WTC11 (cell line): ENCODE measurements at regions not wholly inside any gene's neighbourhood (a gene's known extent, or its start where the extent isn't known, plus 50 kb on each side); places are given as distances from the start of the nearest gene placed in this dataset.

Experiments used
- ATAC-seq: fragments of 200-7000 bp; cut with Tn5 transposase; 2 replicates; pipeline ENCODE4 v1.10.0; 2021; ENCODE audit warnings: mild to moderate bottlenecking, moderate library complexity
- CTCF ChIA-PET: fragments of 300-600 bp; sonication (Branson Sonifier 250); formaldehyde crosslinking; loops from one replicate; lab custom pipeline; 2021; ENCODE audit warnings: antibody characterized with exemption; lab: Charles Lee
- POLR2A ChIA-PET: fragments of 350-600 bp; sonication (Branson Sonifier 250); formaldehyde crosslinking; loops from one replicate; lab custom pipeline; 2021; ENCODE audit warnings: antibody characterized with exemption; lab: Charles Lee
- DNase-seq: peaks from one replicate; pipeline ENCODE4 v3.0.0; 2021; ENCODE audit warnings: low spot score
- H3K27ac Mint-ChIP-seq: 2 replicates; pipeline ENCODE4 v1.8.0; 2021; ENCODE audit warnings: mixed read lengths
- H3K27me3 Mint-ChIP-seq: 2 replicates; pipeline ENCODE4 v1.8.0; 2021; ENCODE audit warnings: low read depth, mild to moderate bottlenecking, moderate library complexity, mixed read lengths
- H3K36me3 Mint-ChIP-seq: 2 replicates; pipeline ENCODE4 v1.8.0; 2021; ENCODE audit warnings: mixed read lengths
- H3K4me1 Mint-ChIP-seq: 2 replicates; pipeline ENCODE4 v1.8.0; 2022; ENCODE audit warnings: mixed read lengths
- H3K4me3 Mint-ChIP-seq: 2 replicates; pipeline ENCODE4 v1.8.0; 2021; ENCODE audit warnings: mild to moderate bottlenecking, moderate library complexity, mixed read lengths
- H3K9me3 Mint-ChIP-seq: 2 replicates; pipeline ENCODE4 v1.8.0; 2021; ENCODE audit warnings: mixed read lengths
- CBFB ChIP-seq: sonication (generic); formaldehyde crosslinking; IDR thresholded peaks from 2 replicates; pipeline ENCODE4 v1.8.1; 2022; ENCODE audit warnings: mild to moderate bottlenecking, low read depth, missing genetic modification reagents
- CDX4 ChIP-seq: fragments of 250-450 bp; sonication (Bioruptor Pico); IDR thresholded peaks from 2 replicates; pipeline ENCODE4 v1.9.0; 2021; ENCODE audit warnings: moderate library complexity, mild to moderate bottlenecking, inconsistent platforms, borderline replicate concordance
- E2F4 ChIP-seq: sonication (generic); formaldehyde crosslinking; IDR thresholded peaks from 2 replicates; pipeline ENCODE4 v1.8.1; 2022; ENCODE audit warnings: low read depth, mild to moderate bottlenecking, moderate library complexity, missing genetic modification reagents, borderline replicate concordance
- ESRRA ChIP-seq: sonication (generic); formaldehyde crosslinking; IDR thresholded peaks from 2 replicates; pipeline ENCODE4 v1.8.1; 2022; ENCODE audit warnings: mild to moderate bottlenecking, missing genetic modification reagents, borderline replicate concordance
- ETV6 ChIP-seq: sonication (generic); formaldehyde crosslinking; IDR thresholded peaks from 2 replicates; pipeline ENCODE4 v1.8.1; 2022; ENCODE audit warnings: mild to moderate bottlenecking, missing genetic modification reagents
- FOXJ3 ChIP-seq: sonication (generic); formaldehyde crosslinking; IDR thresholded peaks from 2 replicates; pipeline ENCODE4 v1.9.0; 2021; ENCODE audit warnings: missing genetic modification reagents, mild to moderate bottlenecking, borderline replicate concordance
- FOXK1 ChIP-seq: sonication (generic); formaldehyde crosslinking; IDR thresholded peaks from 2 replicates; pipeline ENCODE4 v1.8.0; 2022; ENCODE audit warnings: mild to moderate bottlenecking, moderate library complexity, missing genetic modification reagents
- HMGA2 ChIP-seq: fragments of 250-450 bp; sonication (Bioruptor Pico); IDR thresholded peaks from 2 replicates; pipeline ENCODE4 v1.4.0; 2021; ENCODE audit warnings: mild to moderate bottlenecking, moderate library complexity
- NFYB ChIP-seq: sonication (generic); formaldehyde crosslinking; conservative IDR thresholded peaks from 2 replicates; pipeline ENCODE4 v1.8.0; 2022; ENCODE audit warnings: low read depth, missing genetic modification reagents
- NR1H2 ChIP-seq: sonication (generic); formaldehyde crosslinking; IDR thresholded peaks from 2 replicates; pipeline ENCODE4 v1.9.0; 2021; ENCODE audit warnings: mild to moderate bottlenecking, moderate library complexity, missing genetic modification reagents
- RELA ChIP-seq: sonication (generic); formaldehyde crosslinking; IDR thresholded peaks from 2 replicates; pipeline ENCODE4 v1.8.1; 2022; ENCODE audit warnings: missing genetic modification reagents, mild to moderate bottlenecking, borderline replicate concordance
- RORB ChIP-seq: fragments of 250-450 bp; sonication (Bioruptor Pico); IDR thresholded peaks from 2 replicates; pipeline ENCODE4 v1.9.0; 2021; ENCODE audit warnings: mild to moderate bottlenecking
- TEAD1 ChIP-seq: sonication (generic); formaldehyde crosslinking; IDR thresholded peaks from 2 replicates; pipeline ENCODE4 v1.8.0; 2022; ENCODE audit warnings: mild to moderate bottlenecking, missing genetic modification reagents
- ZBTB43 ChIP-seq: sonication (generic); formaldehyde crosslinking; IDR thresholded peaks from 2 replicates; pipeline ENCODE4 v1.8.1; 2023; ENCODE audit warnings: mild to moderate bottlenecking, missing genetic modification reagents
- ZNF121 ChIP-seq: sonication (generic); formaldehyde crosslinking; IDR thresholded peaks from 2 replicates; pipeline ENCODE4 v1.8.0; 2023; ENCODE audit warnings: missing genetic modification reagents
- ZNF232 ChIP-seq: sonication (generic); formaldehyde crosslinking; IDR thresholded peaks from 2 replicates; pipeline ENCODE4 v1.8.0; 2022; ENCODE audit warnings: mild to moderate bottlenecking, missing genetic modification reagents
- ZNF281 ChIP-seq: sonication (generic); formaldehyde crosslinking; IDR thresholded peaks from 2 replicates; pipeline ENCODE4 v1.8.0; 2023; ENCODE audit warnings: mild to moderate bottlenecking, missing genetic modification reagents
- ZNF671 ChIP-seq: fragments of 250-450 bp; sonication (Bioruptor Pico); IDR thresholded peaks from 2 replicates; pipeline ENCODE4 v1.8.0; 2021; ENCODE audit warnings: mild to moderate bottlenecking

- no peak for TF ChIP-seq NFYB (CRISPR knock-in tag)
- no peak for TF ChIP-seq ZNF121 (CRISPR knock-in tag)
Measured at GRCh38 chr14:51173863-51174262, 66.2 kb upstream of the TMX1 start (continued).

GRCh38 chr14:51176839-51177238 is 63.2 kb upstream of the TMX1 start:
- DNase-seq (no peak), ATAC-seq (peak; percentile 78)
- peaks cover 18% of the 10 kb centered on the region for H3K4me1 Mint-ChIP-seq
- no peaks in the 10 kb centered on the region; the same call in none of the 2 replicates for H3K27me3 Mint-ChIP-seq
- no peak overlapping the region; the same call in 1 of the 2 replicates for H3K27ac Mint-ChIP-seq
- CTCF ChIA-PET = interaction anchor here (1.0 kb wide), 1 partner anchor 30 kb away, joined by 3 read pairs; no protein-coding TSS in a partner anchor
- no peak for TF ChIP-seq FOXK1
- TF ChIP-seq RORB (CRISPR knock-in tag) = no peak
- no peak overlapping the region for H3K4me3 Mint-ChIP-seq
- no peaks in the 10 kb centered on the region for H3K36me3 Mint-ChIP-seq
- POLR2A ChIA-PET = no interaction called here
- H3K9me3 Mint-ChIP-seq = no peaks in the 10 kb centered on the region

GRCh38 chr14:51180577-51180976 is 59.5 kb upstream of the TMX1 start:
- H3K9me3 Mint-ChIP-seq = no peaks in the 10 kb centered on the region
- CTCF ChIA-PET = interaction anchor here (0.6 kb wide), 1 partner anchor 86 kb away, joined by 3 read pairs; no protein-coding TSS in a partner anchor
- H3K4me1 Mint-ChIP-seq = peaks cover 19% of the 10 kb centered on the region
- TF ChIP-seq FOXJ3 (CRISPR knock-in tag) (no peak), E2F4 (no peak), HMGA2 (no peak), ZNF281 (no peak), ETV6 (CRISPR knock-in tag) (no peak), RELA (CRISPR knock-in tag) (no peak), ZBTB43 (CRISPR knock-in tag) (no peak), CDX4 (CRISPR knock-in tag) (no peak)
- TF ChIP-seq, all 79 proteins: peak for 0
- DNase-seq (no peak), ATAC-seq (no peak)
- no peaks in the 10 kb centered on the region for H3K36me3 Mint-ChIP-seq
- POLR2A ChIA-PET = no interaction called here
- H3K27ac Mint-ChIP-seq = no peak overlapping the region
- no peaks in the 10 kb centered on the region; the same call in none of the 2 replicates for H3K27me3 Mint-ChIP-seq
- no peak overlapping the region for H3K4me3 Mint-ChIP-seq

- H3K4me3 Mint-ChIP-seq = no peak overlapping the region
- POLR2A ChIA-PET = no interaction called here
- ATAC-seq (no peak), DNase-seq (no peak)
- CTCF ChIA-PET = no interaction called here
- no peak overlapping the region for H3K27ac Mint-ChIP-seq
- H3K4me1 Mint-ChIP-seq = peaks cover 4% of the 10 kb centered on the region; the same call in 1 of the 2 replicates
- H3K9me3 Mint-ChIP-seq = no peaks in the 10 kb centered on the region
- H3K36me3 Mint-ChIP-seq = no peaks in the 10 kb centered on the region
- TF ChIP-seq NR1H2 = no peak
- no peak for TF ChIP-seq CBFB
- no peak for TF ChIP-seq TEAD1 (CRISPR knock-in tag)
- no peak for TF ChIP-seq ZBTB43 (CRISPR knock-in tag)
- TF ChIP-seq ESRRA (CRISPR knock-in tag) = no peak
- no peak for TF ChIP-seq ZNF671 (CRISPR knock-in tag)
- no peak for TF ChIP-seq ZNF232
- no peaks in the 10 kb centered on the region for H3K27me3 Mint-ChIP-seq
Measured at GRCh38 chr14:51182131-51182565, 57.9 kb upstream of the TMX1 start.
